GM21529 (cell line): ENCODE measurements at regions not wholly inside any gene's neighbourhood (a gene's known extent, or its start where the extent isn't known, plus 50 kb on each side); places are given as distances from the start of the nearest gene placed in this dataset.

Source experiments
- ATAC-seq: cut with Tn5 transposase; IDR thresholded peaks from one replicate; pipeline ENCODE4 v1.9.1; 2021; ENCODE audit not compliant: unreplicated experiment

DNA sequence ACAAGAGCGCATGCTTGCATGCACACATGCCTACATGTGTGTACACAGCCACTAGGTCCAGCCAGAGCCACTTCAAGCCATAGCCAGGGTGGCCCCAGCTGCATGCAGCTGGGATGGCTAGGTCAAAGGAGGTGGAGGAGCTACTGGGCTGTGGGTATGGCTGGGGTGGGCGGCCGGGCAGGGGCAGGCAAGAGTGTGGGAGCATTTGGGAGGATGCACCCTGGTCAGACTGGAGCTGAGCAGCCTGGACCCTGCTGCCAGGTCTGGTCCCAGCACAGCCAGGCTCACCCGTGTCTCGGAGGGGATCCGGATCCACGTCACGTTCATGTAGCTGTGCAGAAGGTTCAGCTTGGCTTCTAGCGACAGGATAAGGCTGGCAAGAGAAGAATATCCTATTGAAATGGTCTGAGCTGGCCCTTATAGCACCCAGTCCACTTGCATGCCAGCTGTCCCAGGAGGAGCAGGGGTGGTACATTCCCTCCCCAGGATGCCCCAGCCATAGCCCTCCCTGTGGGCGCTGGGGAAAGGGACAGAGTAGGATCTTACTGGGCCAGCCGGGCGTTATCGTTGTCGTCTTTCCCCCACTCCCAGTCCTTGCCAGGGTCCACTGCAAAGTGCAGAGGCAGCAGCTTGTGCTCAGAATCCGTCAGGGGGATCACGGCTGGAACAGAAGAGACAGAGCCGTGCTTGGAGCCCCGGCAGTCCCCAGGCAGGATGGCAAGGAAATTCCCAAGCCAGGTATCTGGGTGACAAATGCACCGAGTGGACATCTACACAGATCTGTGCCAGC, 160.5 kb downstream of the KLF13 start:
- no peak for ATAC-seq

GRCh38 chr15:31487811-31488436, 161.3 kb downstream of the KLF13 start:
- ATAC-seq = peak; percentile 41

DNA sequence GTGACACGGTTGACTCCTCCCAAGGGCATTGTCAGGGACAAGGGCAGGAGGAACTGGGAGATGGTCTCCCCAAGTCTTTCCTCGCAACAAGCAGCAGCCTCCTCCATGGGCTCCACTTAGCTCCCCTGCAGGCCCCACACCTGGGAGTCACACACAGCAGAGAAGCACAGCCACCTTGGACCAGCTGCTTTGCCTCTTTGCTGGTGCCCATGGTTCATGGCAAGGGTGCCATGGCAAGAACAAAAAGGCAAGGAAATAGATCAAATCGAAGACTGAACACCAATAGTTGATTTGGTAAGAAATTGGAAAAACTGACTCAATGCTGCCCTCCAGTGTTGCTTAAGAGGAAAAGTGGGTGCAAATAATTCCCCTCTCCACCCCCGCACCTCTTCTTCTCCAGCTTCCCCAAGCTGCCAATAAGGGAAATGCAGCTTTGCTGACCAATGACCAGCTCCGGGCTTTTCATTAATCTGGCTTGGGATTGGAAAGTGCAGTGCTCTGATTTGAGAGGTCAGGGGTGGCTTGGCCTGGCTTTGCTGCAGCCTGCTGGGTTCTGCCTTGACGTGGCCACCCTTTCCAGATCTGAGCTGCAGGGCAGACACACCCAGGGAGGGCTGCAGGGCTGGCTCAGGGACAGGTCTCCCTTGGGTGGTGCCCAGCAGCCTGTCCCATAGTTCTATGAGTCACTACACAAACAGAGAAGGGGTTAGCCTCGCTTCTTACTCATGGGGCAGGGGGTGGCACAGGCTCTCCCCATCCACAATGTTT, 162.0 kb downstream of the KLF13 start:
- ATAC-seq = peak; percentile 38

DNA sequence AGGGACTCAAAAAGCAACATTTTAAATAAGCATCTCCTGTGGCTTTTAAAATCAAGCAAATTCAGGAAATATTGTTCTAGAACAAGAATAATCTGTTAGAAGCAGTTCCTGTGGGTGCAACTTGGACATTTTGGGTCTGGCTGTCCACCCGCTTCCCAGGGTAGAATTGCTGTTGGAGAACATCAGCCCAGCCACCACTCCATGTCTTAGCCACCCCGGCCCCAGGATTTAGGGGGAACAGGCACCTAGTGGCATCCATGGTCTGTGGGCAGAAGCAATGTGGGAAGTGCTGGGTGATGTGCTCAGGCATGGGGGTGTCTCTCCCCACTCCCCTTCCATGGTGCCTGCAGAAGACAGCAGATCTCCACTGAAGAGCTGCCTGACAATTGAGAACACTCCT, 162.6 kb downstream of the KLF13 start:
- no peak for ATAC-seq

DNA sequence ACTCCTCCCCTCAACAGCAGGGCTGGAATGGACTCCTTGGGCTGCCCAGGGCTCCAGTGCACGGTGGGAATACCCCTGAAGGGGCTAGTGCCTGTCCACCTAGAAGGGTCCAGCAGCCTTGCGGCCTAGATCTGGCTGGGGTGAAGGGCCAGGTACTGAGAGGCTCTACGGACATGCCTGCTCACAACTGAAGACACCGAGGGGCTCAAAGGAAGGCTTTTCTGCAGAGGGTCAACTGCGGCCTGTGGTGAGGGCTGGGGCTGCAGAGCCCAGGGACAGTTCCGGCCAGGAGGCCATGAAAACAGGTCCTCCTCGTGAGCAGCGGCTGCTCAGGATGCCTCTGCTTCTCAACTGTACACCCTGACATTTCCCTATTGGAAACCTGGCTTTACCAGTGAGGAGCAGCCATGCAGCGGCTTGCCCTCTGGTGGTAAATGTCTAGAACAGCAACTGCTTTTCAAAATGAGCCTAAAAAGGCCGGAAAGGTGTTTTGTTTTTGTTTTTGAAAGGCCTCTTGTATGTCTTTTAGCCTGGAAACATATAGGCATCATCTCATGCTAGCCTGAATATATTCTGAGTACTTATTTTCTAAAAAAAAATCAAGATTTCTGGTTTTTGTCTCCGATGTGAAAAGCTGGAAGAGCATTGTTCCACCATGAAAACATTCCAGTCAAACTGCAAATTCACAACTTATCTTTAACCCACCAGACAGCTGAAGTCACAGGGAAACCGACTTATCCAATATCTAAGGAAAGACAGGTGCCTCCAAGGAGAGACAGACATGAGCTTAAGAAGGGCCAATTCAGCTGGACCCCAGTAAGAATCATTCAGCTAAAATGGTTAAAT, 163.4 kb downstream of the KLF13 start:
- no peak for ATAC-seq

DNA sequence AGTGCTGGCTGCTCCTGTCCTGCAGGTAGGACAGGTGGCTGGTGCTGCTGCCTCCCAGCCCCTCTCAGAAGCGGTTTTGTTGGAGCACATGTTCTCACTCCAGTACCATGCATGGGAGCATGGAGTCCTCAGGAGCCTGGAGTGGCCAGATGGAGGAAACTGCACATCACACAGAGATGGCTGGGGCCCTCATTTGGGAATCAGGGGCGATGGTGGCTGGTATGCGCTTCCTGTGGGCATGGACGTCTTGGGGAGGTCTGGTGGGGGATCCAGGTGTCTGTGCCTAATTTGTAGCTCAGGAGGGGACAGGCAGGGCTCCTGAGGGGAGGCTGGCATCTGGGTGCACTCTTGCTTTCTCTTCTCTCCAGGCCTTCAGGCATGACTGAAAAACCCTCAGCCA, 168.2 kb downstream of the KLF13 start:
- ATAC-seq = no peak

DNA sequence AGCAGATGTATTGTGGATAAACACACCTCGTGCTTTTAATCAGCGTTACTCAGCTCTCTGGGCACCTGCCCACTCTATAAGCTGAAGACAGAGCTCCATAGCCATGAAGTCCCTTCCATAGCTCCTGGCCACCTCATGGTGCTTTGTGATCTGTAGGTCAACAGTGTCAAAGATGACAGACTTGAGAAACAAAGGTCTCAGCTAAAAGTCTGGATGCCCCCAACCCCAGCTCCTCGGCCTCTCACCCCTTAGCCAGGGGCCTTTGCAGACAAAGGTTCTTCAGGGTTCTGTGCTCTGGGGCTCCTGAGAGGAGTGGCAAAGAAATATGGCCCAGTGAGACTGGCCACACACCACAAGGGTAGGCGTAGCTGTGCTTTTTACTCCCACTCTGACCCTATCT, 168.6 kb downstream of the KLF13 start:
- ATAC-seq = no peak

DNA sequence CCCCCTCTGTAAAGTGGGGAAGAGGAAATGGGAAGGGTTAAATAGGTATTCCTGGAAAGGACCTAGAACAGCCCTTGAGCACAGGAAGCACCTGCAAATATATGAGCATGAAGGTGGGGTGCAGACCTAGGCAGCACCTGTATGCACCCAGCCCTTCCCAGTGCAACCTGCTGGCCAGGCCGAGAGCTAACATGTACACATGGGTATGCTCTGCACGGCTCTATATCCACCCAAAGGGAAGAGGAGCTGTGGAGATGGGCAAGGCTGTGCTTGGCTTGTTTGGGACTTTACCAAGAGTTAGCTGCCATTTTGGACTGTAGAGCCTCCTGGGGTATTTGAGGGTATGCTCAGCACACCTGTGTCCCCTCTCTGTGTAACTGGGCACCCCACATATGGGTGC, 171.2 kb downstream of the KLF13 start:
- ATAC-seq = no peak

DNA sequence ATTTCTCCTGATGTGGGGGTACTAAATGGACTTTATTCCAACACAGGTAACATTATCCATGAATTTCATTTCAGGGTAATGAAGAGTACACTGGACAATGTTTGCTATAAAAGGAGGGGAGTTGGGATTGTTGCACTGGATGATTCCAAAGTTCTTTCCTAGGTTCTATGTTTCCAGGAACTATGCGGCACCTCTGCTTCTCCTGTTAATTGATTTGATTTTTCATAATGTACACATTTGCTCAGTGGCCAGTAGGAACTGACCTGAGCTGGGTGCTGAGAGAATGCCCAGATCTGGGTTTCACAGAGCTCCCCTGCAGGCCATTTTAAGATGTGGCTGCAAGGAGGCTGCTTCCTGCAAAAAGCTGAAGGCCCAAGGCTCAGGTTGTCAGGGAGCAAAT, 171.7 kb downstream of the KLF13 start:
- no peak for ATAC-seq

DNA sequence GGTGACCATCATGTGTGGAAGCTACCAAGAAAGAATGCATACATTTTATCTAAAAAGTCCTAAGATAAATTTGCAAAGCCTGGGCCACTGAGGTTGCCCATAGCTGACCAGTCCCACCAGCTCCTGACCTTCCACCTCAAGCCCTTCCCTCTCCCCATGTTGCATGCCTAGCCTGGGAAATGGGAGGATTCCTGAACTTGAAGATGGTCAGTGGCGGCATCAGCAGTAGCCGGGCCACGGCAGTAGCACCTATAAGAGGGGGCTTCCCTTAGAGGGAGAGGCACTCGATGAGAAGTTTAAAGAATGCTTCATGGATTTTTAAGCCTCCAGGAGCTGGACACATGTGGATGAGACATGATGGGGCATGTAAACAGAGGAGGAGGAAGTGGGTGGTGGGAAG, 172.1 kb downstream of the KLF13 start:
- ATAC-seq = no peak

GRCh38 chr15:31499236-31499952, 172.8 kb downstream of the KLF13 start:
- no peak for ATAC-seq

DNA sequence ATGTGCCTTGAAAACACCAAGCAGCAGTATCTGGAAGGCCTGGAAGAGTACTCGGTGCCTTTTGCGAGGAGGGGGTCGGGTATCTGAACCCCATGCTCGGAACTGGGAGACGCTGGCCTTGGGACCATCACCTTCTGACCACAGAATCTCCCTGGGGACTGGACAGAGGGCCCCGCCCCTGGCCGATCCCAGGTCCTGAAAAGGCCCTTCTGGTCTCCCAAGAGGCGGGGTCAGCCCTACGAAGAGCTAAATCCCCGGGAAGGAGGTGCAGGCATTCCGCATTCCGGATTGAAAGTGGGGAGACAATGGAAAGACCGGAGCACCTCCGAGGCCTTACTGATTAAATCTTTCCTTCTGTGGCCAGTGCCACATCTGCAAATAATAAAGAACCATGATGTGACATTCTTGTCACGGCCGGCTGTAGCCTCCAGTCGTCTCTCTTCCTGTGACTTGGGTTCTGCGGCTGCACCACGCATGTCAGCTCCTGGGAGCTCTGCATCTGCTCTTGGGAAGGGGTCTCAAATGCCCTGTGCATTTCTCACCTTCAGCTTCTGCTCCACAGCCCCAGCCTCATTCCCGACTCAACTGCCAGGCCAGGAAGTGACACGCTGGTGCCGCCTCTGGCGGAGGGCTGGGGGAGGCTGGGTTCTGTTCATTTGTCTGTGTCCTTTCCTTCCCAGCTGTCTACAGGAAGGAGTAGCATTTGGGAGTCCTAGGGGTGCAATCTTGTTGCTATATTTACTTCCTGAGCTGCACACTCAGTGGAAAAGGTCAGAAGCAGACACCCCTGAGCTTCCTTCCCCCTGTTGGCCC, 173.5 kb downstream of the KLF13 start:
- ATAC-seq = no peak

- no peak for ATAC-seq
Observed at GRCh38 chr15:31500766-31501449, 174.3 kb downstream of the KLF13 start.

GRCh38 chr15:31501536-31502157, 175.0 kb downstream of the KLF13 start:
- ATAC-seq = no peak

GRCh38 chr15:31502541-31503229, 176.1 kb downstream of the KLF13 start:
- no peak for ATAC-seq

- ATAC-seq = no peak
Observed at GRCh38 chr15:31503256-31503655, 176.6 kb downstream of the KLF13 start.

GRCh38 chr15:31503758-31504461, 177.3 kb downstream of the KLF13 start:
- no peak for ATAC-seq
